ENCODE measurements at regions not wholly inside any gene's neighbourhood (a gene's known extent, or its start where the extent isn't known, plus 50 kb on each side); places are given as distances from the start of the nearest gene placed in this dataset.

- intact Hi-C loops (cut with micrococcal nuclease), result no loop called here
- H3K4me3 Mint-ChIP-seq, result no peak overlapping the region
- no peaks in the 10 kb centered on the region for H3K9me3 Mint-ChIP-seq
- H3K27ac Mint-ChIP-seq, result no peak overlapping the region
- CTCF ChIA-PET, result no interaction called here
- no peaks in the 10 kb centered on the region for H3K4me1 Mint-ChIP-seq (ENCODE audit: low read depth)
- ATAC-seq (no peak), DNase-seq (no peak)
- no peak for TF ChIP-seq CTCF (IDR thresholded peaks at IDR 0.05)
- POLR2A ChIA-PET, result no interaction called here
- H3K36me3 Mint-ChIP-seq (ENCODE audit: low read depth), result no peaks in the 10 kb centered on the region
- no peaks in the 10 kb centered on the region for H3K27me3 Mint-ChIP-seq
These were observed 1036.1 kb downstream of the AGBL1 start for GRCh38 chr15:87115795-87116194.

GRCh38 chr15:87099916-87100315 lies 1020.2 kb downstream of the AGBL1 start:
- POLR2A ChIA-PET, result no interaction called here

GRCh38 chr15:87089551-87089950 lies 1009.9 kb downstream of the AGBL1 start:
- POLR2A ChIA-PET, result no interaction called here
- Mint-ChIP-seq H3K4me3 (no peak overlapping the region), H3K9me3 (no peaks in the 10 kb centered on the region), H3K4me1 (ENCODE audit: low read depth) (no peaks in the 10 kb centered on the region), H3K27ac (no peak overlapping the region), H3K27me3 (no peaks in the 10 kb centered on the region), H3K36me3 (ENCODE audit: low read depth) (no peaks in the 10 kb centered on the region)
- no peak for DNase-seq
- no peak for TF ChIP-seq CTCF (IDR thresholded peaks at IDR 0.05)
- CTCF ChIA-PET, result no interaction called here
- intact Hi-C loops (cut with micrococcal nuclease), result no loop called here
- ATAC-seq, result no peak

More at GRCh38 chr15:87099916-87100315, 1020.2 kb downstream of the AGBL1 start:
- no peak overlapping the region for H3K4me3 Mint-ChIP-seq
- H3K9me3 Mint-ChIP-seq, result peaks cover 13% of the 10 kb centered on the region
- ATAC-seq, result no peak
- H3K27ac Mint-ChIP-seq, result no peak overlapping the region
- H3K27me3 Mint-ChIP-seq, result peaks cover 7% of the 10 kb centered on the region
- H3K36me3 Mint-ChIP-seq (ENCODE audit: low read depth), result no peaks in the 10 kb centered on the region
- no peak for TF ChIP-seq CTCF (IDR thresholded peaks at IDR 0.05)
- DNase-seq, result no peak
- intact Hi-C loops (cut with micrococcal nuclease), result no loop called here
- no peaks in the 10 kb centered on the region for H3K4me1 Mint-ChIP-seq (ENCODE audit: low read depth)
- CTCF ChIA-PET, result no interaction called here

GRCh38 chr15:87083201-87083600 lies 1003.5 kb downstream of the AGBL1 start:
- intact Hi-C loops (cut with micrococcal nuclease), result no loop called here
- H3K27me3 Mint-ChIP-seq, result no peaks in the 10 kb centered on the region
- no peaks in the 10 kb centered on the region for H3K4me1 Mint-ChIP-seq (ENCODE audit: low read depth)
- no peak for DNase-seq
- no peak overlapping the region for H3K27ac Mint-ChIP-seq
- TF ChIP-seq CTCF (IDR thresholded peaks at IDR 0.05), result no peak
- ChIA-PET POLR2A (no interaction called here), CTCF (no interaction called here)
- no peak overlapping the region for H3K4me3 Mint-ChIP-seq
- H3K36me3 Mint-ChIP-seq (ENCODE audit: low read depth), result no peaks in the 10 kb centered on the region
- H3K9me3 Mint-ChIP-seq, result no peaks in the 10 kb centered on the region
- no peak for ATAC-seq

- CTCF ChIA-PET, result no interaction called here
- no peaks in the 10 kb centered on the region for H3K9me3 Mint-ChIP-seq
- H3K4me3 Mint-ChIP-seq, result no peak overlapping the region
- no peak for TF ChIP-seq CTCF (IDR thresholded peaks at IDR 0.05)
- POLR2A ChIA-PET, result no interaction called here
- ATAC-seq (no peak), DNase-seq (no peak)
- intact Hi-C loops (cut with micrococcal nuclease), result no loop called here
- H3K4me1 Mint-ChIP-seq (ENCODE audit: low read depth), result no peaks in the 10 kb centered on the region
- H3K36me3 Mint-ChIP-seq (ENCODE audit: low read depth), result no peaks in the 10 kb centered on the region
- no peaks in the 10 kb centered on the region for H3K27me3 Mint-ChIP-seq
- no peak overlapping the region for H3K27ac Mint-ChIP-seq
These were observed 1002.9 kb downstream of the AGBL1 start for GRCh38 chr15:87082581-87082980.
